Cerebellar cortex (tissue), 1 donor: ENCODE measurements at regions not wholly inside any gene's neighbourhood (a gene's known extent, or its start where the extent isn't known, plus 50 kb on each side); places are given as distances from the start of the nearest gene placed in this dataset.

ENCODE experiments used
- DNase-seq: peaks from one replicate; pipeline ENCODE4 v3.0.0-alpha.2; 2015; ENCODE audit warnings: low spot score

DNA sequence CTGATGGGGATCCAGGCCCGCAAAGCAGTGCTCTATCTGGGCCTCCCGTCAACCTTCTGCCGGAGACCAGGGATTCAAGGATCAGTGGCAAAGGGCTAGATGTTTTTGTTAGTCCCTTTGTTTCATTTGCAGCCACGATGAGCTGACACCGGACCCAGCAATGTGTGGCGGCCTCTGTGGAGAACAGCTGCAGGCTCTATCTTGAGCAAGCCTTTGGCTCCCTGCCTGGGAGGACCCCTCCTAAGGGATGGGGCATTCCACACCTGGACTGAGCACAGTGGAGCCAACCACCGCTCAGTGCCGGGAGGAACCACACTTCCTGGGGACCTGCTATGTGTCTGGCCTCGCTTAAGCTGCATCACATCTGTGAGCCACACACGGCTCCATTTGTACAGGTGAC, 215.8 kb downstream of the RBFOX3 start:
- no peak for DNase-seq

DNA sequence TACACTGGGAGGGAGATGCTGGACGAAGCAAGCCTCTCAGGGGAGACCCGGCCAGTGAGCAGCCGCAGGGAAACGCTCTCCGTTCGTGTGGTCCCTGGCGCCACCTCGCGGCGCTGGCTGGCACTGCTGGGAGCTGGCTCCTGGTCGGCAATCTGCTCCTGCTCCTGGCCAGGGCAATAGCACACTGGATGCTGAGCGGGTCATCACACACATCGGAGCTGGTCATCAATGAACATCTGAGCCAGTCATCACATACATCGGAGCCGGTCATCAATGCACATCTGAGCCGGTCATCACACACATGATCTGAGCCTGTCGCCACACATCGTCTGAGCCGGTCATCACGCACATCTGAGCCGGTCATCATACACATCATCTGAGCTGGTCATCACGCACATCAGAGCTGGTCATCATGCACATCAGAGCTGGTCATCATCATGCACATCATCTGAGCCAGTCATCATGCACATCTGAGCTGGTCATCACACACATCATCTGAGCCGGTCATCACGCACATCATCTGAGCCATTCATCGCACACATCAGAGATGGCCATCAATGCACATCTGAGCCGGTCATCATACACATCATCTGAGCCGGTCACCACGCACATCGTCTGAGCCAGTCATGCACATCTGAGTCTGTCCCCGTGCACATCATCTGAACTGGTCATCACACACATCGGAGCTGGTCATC, 217.3 kb downstream of the RBFOX3 start:
- DNase-seq: peak; percentile 88

DNA sequence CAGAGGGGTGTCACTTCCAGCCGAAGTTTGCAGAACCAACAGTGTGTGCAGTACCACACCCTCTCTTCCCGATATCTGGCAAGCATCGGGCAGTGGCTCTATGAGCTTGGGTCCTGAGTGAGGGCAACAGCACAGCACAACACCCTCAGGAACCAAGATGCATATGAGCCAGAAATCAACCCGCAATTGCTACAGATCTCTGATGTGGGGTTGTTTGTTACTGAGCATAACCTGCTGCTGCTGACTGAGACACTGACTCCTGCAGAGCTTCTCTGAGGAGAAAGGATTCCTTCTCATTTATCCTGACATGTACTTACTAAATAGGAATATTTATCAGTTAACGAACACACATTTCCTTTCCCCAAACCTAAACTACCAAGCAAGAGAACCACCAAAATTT, 218.3 kb downstream of the RBFOX3 start:
- no peak for DNase-seq

DNA sequence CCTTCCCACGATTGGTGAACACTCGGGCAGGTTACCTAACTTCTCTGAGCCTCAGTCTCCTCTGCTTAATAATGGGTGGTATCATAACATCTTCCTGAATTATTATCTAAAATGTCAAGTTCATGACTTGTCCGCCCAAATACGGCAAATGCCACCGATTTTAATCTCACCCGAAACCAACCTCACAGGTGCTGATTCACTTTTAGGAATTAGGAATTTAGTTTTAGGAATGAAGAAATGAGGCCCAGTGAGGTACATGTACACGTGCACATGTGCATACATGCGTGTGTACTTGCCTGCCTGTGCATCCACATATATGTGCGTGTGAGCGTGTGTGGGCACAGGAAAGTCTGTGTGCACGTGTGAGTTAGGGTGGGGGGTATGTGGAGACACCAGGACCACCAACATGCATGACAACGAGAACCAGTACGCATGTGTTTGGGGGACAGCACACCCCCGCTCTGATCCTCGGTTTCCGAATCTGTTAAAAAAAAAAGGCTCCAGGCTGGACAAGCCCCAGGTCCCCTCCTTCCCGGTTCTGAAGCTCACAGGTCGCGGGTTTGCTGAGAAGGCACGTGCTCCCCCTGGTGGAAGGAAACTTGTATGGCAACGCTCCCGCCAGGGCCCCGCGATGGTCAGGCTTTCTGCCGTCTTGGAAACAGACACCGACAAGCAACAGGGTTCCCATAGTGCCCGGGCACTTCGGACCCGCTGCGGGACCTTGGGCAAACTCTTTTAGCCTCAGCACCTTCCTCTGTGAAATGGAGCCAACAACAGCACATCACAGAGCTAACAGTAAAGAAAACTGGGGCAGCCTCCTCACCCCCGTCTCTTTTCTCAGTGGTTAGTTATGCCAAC, 219.2 kb downstream of the RBFOX3 start:
- DNase-seq: peak; percentile 87

DNA sequence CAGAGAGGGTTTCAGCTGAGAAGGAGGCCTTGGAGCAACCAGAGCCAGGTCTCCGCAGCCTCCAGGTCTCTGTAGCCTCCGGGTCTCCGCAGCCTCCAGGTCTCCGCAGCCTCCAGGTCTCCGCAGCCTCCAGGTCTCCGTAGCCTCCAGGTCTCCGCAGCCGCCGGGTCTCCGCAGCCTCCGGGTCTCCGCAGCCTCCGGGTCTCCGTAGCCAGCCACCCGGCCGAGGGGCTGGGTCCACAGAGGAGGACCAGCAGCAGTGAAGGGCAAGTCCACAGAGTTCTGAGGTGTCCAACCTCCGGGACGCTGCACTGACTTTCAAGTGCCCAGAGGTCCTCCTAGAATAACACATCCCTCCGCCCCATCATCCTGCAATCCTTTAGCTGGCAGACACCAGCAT, 221.0 kb downstream of the RBFOX3 start:
- DNase-seq: no peak

DNA sequence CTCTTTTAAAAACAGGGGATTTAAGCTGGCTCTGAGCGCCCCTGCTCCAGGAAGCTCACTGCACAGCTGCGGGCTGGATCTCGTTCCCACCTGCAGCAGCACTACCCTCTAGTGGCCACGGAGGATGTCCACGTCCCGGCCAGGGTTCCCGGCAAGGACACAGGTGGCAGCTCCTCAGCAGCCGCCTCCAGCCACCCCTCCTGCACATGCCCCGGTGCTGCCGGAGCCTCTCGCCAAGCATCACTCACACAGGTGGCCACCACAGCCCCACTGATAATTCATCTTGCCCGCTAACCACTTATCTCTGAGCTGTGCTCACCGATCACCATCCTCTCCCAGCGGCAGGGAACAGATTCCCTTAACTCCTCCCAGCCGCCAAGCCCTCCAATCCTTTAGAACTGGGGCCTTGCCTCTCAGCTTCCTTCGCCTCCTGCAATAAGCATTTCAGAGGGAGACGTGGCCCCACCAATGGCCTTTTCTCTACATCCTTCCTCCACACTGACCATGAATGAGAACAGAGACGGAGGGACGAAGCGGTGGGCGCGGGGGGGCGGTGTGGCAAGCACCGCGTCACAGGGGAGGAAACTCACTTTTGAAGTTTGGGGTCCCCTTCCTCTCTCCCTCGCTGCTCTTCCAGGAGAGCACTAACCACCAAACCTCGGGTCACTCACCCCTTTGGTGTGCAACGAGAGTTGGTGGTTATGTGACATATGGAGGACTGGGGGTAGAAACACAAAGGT, 222.1 kb downstream of the RBFOX3 start:
- peak; percentile 75 for DNase-seq

DNA sequence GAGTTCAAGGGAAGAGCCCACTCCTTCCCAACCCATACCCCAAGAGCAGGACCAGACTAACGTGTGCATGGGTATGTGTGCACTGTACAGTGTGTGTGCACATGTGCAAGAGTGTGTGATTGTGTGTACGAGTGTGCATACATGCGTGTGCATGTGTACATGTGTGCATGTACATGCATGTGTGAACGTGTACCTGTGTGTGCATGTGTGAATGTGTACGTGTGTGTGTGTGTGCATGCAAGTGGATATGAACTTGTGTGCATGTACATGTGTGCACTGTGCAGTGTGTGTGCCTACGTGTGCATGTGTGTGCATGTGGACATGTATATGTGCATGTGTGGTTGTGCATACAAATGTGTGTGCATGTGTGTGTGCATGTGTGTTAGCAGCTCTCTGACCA, 223.1 kb downstream of the RBFOX3 start:
- no peak for DNase-seq

DNA sequence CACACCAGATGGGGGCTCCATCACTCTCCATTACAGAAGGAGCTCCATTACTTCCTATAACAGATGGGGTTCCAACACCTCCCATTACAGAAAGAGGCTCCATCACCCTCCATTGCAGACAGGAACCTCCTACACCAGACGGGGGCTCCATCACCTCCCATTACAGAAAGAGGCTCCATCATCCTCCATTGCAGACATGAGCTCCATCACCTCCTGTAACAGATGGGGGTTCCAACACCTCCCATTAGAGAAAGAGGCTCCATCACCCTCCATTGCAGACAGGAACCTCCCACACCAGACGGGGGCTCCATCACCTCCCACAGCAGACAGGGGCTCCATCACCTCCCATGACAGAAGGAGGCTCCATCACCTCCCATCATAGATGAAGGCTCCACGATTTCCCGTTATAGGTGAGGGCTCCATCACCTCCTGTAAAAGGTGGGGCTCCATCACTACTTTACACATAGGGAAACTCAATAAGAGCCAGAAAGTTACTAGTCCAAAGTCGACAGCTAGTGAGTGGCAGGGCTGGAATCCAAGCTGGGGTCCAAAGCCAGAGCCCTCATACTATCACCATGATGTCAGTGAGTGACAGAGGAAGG, 224.8 kb downstream of the RBFOX3 start:
- DNase-seq: no peak

DNA sequence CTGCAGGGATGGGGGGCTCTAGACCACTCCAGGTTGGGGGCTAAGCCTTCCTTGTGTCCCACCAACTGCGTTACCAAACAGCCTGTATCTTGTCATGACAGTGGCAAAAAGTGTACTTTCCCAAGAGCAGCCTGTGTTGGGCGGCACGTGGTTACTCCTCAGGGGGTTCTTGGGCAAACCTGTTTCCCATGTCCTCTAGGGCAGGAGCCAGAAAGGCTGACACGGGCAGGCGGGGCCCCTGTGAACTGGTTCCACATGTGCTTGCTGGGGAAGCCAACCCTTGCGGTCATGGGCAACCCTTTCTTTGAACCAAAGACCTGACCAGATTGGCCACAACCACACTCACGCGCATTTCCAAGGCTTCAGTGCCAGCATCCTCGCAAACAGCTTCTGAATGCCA, 228.5 kb downstream of the RBFOX3 start:
- DNase-seq: peak; percentile 70

DNA sequence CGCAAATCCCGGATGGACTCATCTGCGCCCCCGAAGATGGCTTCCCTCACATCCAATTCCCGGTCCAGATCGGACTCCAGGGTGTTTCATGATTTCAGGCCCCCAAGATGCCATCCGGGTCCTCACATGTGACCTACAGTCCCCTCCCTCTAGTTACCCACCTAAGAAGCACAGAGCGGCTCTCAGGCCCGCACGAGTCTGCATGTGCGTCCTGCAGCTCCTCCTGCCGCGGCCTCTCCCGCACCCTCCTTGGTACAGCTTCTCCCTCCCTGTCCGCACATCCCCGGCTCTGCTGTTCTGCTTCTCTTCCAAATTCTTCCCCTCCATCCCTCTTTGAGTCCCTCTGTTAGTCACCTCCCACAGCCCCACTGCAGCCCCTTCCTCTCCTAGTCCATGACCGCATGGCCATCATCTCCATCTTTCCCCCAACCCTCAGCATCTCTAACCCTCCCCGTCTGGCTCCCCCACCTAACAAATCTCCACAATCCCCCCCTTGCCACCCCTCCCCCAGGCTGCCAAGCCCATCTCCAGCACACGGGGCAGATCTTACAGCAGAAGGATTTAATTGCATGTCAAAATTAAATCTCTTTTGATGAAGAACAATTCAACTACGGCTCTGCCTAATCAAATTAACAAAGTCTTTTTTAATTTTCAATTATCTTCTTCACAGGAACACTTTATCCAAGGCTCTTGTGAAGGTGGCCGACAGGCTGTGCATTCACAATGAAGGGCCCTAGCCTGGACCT, 231.0 kb downstream of the RBFOX3 start:
- no peak for DNase-seq

DNA sequence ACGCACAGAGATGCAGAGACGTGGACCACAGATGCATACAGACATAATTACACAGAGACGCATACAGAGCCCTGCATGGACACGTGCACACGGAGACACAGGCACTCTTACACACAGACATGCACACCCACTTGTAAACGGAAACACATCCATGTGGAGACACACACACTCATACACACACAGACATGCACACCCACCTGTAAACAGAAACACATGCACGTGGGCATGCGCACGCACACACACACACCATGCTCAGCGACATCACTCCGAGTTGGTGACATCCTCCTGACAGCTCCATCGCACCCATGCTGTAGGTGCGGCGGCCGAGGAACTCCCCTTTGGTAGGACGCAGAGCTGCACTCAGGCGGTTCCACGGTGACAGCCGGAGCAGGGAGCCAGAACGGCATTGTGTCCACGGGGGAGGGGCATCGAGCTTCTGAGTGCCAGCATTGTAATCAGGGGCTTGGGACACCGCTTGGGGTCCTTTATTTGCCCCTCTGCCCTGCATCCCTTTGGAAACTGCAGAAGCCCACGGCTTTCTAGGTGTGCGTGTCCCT, 233.5 kb downstream of the RBFOX3 start:
- DNase-seq: no peak

DNA sequence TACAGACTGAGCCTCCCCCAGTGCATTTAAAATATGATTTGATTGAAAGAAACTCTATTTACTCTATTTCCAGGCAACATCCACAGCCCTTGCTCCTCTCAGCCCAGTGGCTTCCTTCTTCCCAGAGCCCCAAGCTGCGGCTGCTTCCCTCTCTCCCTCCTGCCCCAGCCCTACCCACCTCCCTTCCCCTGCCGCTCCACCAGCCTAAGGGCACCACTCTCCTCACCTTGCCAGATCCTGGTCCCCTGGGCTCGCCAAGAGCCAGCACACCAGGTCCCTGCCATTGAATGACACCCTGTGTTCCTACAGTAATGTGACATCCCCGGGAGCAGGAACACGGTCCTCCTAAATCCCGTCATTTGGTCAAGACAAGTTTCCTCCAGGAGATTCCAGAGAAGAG, 236.0 kb downstream of the RBFOX3 start:
- no peak for DNase-seq

DNA sequence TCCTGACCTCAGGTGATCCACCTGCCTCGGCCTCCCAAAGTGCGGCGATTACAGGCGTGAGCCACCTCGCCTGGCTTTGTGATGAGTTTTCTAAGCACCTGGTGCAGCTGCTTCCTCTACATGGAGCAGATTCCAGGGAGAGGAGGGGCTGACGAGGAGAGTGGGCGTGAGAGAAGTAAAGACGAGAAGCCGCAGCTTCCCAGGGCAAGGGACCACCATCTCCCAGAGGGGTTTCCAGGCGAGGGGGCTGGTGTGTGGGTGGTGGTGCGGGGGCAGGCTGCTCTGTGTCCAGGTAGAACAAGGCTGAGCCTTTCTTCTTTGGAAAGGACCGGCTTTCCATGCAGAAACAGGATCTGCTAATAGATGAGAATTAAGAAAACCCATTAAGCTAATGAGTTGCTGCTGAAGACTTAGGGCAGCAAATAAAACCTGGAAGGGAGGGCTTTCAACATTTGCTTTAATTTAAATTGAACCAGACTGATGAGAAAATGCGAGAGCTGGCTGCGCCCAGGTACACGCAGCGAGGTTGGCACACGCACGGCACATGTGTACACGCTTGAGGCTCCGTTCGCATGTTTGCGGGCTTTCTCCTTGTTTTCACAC, 236.7 kb downstream of the RBFOX3 start:
- DNase-seq: no peak

DNA sequence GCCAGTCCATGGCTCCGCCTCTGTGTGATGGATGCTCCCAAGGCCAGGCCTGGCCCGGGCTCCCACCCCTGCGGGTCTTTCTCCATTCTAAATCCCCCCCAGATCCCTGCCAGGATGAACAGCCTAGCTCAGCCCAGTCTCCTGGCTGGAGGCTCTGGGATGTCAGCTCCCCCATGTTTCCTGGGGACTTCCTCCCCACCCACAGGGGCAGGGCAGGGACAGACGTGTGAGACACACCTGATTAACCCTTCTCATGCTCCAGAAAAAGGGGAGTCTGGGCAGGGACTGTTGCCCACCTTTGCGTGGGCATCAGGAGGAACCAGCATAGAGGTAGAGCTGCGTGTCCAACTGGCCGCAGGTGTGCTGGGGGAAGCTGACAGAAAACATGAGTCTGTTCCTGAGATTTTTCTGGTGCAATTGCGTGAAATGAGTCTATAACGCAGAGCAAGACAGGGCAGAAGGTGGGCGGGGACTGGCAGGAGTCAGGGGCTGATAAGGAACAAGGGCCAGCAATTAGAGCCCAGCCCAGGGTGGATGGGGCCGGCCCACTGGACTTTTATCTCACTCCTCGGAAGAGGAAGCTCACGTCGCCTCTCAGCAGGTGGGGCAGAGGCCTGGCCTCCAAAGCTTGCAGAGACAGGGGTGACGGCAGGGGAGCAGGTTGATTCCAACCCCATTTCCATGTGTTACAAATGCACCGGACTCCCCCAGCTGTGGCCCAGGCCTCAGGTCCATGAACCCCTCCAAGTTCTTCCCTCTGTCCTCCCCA, 238.2 kb downstream of the RBFOX3 start:
- no peak for DNase-seq

DNA sequence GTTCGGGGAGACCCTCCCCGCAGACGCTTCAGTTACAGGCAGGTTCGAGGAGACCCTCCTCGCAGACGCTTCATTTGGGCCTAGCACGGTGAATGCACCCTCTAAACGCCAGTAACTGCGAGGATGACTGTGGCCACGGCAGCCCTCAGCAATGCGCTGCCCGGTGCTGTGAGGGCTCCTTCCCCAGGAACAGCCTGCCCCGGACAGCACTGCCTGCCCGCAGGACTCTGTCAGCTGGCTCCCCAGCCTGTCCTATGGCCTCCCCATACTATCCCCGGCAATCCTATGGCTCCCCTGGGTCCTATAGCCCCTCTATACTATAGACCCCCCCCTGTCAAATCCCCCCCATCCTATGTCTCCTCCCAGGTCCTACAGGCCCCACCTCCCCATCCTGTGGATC, 238.9 kb downstream of the RBFOX3 start:
- DNase-seq: no peak

DNA sequence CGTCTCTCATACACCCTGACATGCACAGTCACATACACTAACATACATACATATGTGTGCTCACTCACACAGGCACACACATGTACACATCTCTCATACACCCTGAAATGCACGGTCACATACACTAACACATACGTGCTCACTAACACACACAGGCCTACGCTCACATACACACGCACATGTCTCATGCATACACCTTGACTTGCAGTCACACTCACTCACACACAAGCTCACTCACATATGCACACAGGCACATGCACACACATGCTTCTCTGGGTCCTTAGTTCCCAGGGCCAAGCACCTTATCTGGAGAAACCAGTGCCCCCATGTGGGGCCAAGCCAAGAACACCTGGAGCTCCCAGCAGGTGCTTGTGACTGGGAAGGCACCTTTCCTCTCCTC, 240.3 kb downstream of the RBFOX3 start:
- no peak for DNase-seq

DNA sequence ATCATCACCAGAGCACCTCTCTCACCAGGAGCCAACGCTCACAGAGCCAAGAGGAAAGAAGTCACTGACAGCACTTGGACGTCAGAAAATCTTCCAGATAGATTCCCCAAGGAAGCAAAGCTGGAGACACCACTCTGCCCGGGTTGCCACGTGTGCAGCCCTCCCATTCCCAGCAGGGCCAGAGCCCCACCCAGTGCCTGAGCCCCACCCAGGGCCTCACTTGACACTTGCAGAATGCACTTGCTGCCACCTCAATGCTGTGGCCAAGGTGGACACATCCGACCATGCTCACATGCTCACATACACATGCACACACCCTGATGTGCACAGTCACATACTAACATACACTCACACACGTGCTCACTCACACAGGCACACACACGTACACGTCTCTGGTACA, 240.7 kb downstream of the RBFOX3 start:
- no peak for DNase-seq

DNA sequence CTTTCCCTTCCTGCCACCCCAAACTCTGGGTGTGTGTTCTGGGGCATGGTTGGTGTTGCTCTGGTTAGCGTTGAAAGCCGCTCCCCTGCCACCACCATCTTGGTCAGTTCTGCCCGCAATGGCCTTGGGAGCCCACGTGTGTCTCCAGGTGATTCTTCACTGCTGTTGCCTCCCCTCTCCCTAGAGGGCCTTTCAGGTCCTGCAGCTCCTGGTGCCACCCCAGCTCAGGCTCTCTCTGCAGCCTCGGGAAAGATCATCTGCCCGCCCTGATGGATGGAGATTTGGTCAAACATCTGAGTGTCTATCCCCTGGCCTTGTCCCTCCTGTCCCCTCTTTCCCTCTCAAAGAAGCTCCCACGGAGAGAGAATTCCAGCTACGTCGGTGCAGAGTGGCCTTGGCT, 241.3 kb downstream of the RBFOX3 start:
- no peak for DNase-seq

DNA sequence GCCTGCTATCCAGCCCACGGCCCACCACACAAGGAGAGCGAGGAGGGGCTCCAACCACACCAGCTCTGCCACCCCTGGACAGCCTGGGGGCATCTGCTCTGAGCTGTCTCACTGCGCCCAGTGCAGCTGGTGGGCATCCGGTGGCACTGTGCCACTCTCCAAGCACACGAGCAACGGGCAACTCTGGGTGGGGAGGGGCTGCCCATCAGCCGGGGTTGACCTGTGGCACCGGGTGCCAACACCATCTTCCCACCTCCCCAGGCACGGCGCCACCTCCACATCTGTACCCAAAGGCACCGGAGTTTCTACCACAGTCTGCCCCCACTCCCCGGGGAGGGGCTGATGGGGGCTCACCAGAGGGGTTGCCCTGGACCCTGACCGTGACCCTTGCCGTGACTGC, 241.8 kb downstream of the RBFOX3 start:
- DNase-seq: no peak

DNA sequence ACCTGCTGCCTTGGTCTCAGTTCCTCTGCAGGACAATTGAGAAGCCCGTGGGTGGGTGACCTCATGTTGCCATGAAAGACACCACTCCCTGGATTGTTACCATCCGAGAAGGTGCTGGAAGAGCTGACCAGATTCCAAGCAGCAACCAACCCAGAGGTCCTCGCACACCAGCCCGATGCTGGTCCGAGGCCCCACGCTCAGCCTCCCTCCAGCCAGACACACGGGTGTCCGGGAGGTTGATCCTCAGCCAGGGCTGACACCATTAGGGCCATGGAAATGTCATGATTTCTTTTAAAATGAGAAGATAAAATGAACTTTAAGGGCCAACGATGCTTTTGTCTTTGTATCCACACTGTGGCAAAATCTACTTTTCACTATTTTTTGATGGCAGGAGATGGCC, 242.3 kb downstream of the RBFOX3 start:
- DNase-seq: no peak
